GM13977 (cell line): ENCODE measurements at regions not wholly inside any gene's neighbourhood (a gene's known extent, or its start where the extent isn't known, plus 50 kb on each side); places are given as distances from the start of the nearest gene placed in this dataset.

Source experiments
- DNase-seq: peaks from one replicate; pipeline ENCODE4 v3.0.0; 2012; ENCODE audit warnings: low spot score
- in situ Hi-C: fragments of 300-500 bp; cut with MboI; formaldehyde crosslinking; loops from one replicate; pipeline ENCODE4 v1.12.0; 2022; ENCODE audit warnings: low sequenced_read_pairs, low pct_unique_long_range_greater_than_20kb, mixed read lengths, inconsistent platforms; ENCODE audit not compliant: unreplicated experiment
- TF ChIP-seq, protein P1 (sequence below): IDR thresholded peaks from 2 replicates; pipeline ENCODE4 v1.5.1; 2012; ENCODE audit warnings: mild to moderate bottlenecking, control low read depth; ENCODE audit not compliant: insufficient read depth; ENCODE audit errors: extremely low read depth, missing control alignments

DNA sequence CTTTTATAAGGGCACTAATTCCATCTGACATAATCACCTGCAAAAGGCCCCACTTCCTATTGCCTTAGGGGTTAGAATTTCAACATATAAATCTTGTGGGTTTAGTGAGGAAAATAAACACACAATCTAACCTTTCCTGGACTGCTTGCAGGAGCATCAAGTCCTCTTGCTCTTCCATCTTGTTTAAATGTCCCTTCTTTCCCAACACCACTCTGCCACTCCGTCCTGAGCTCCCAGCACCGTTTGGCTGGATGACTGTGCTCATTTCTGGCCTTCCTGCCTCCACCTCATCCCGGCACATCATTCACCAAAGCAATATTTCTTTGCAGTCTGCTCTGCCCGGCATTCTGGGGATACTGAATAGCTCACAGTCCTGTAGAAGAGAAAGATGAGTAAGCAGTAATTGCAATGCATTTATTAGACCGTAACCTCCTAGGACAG lies 247.8 kb downstream of the BCL2 start:
- in situ Hi-C loops: no loop called here

DNA sequence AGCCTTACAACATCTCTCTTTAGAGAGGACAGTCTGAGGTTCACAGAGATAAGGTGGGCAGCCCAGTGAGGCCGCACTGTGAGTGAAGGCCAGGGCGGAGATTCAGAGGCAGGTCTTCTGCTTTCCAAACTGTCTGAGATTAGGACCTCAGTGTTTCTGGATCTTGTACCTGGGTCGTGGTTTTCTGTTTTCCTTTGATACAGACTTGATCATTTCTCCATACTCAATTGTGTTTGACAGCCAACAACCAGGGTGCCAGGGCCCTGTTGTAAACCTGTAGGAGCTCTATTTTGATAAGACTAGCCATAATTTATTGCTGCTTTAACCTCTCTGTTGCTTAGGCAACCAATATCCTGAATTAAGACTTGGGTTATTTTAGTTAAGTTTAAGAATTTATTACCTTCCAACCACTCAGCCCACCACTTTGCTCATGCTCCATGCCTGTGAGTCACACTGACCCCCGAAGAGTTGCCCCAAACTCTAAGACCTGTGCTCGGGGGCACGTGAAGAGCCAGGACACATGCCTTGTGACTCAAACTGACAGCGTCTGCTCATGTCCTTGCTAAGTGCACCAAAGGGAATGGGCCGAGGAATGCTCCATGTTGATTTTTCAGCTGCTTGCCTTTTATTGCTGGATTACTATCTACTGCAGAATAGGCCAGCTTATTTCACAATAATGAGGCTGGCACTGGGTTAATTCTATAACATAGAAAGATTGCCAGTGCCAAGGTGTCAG lies 248.6 kb downstream of the BCL2 start:
- in situ Hi-C loops: no loop called here
- TF ChIP-seq, protein P1, sequence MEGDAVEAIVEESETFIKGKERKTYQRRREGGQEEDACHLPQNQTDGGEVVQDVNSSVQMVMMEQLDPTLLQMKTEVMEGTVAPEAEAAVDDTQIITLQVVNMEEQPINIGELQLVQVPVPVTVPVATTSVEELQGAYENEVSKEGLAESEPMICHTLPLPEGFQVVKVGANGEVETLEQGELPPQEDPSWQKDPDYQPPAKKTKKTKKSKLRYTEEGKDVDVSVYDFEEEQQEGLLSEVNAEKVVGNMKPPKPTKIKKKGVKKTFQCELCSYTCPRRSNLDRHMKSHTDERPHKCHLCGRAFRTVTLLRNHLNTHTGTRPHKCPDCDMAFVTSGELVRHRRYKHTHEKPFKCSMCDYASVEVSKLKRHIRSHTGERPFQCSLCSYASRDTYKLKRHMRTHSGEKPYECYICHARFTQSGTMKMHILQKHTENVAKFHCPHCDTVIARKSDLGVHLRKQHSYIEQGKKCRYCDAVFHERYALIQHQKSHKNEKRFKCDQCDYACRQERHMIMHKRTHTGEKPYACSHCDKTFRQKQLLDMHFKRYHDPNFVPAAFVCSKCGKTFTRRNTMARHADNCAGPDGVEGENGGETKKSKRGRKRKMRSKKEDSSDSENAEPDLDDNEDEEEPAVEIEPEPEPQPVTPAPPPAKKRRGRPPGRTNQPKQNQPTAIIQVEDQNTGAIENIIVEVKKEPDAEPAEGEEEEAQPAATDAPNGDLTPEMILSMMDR: no peak
- no peak for DNase-seq

More for the DNA sequence above, 247.8 kb downstream of the BCL2 start:
- TF ChIP-seq, protein P1: no peak
- no peak for DNase-seq

- in situ Hi-C loops: loop anchor here (10.0 kb wide), 1 partner anchor 55 kb away; no protein-coding TSS in a partner anchor
- no peak for DNase-seq
- TF ChIP-seq, protein P1: no peak
Observed at GRCh38 chr18:63069496-63069895, 250.1 kb downstream of the BCL2 start.

DNA sequence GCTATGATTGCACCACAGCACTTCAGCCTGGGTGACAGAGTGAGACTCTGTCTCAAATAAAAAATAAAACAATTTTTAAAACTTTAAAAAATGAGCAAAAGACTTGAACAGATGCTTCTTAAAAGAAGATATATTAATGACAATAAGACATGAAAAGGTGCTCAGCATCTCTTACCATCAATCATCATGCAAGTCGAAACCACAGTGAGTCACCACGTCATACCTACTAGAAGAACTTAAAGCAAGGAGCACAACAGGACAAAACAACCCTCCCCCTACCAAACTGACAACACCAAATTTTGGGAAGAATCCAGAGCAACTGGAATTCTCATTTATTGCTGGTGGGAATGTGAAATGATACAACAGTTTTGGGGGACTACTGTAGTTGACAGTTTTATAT lies 251.6 kb downstream of the BCL2 start:
- DNase-seq: no peak
- in situ Hi-C loops: loop anchor here (10.0 kb wide), 1 partner anchor 53 kb away; no protein-coding TSS in a partner anchor
- TF ChIP-seq, protein P1: no peak

GRCh38 chr18:63065172-63065571 lies 254.4 kb downstream of the BCL2 start:
- in situ Hi-C loops: loop anchor here (10.0 kb wide), 1 partner anchor 50 kb away; no protein-coding TSS in a partner anchor
- TF ChIP-seq, protein P1: no peak
- no peak for DNase-seq

DNA sequence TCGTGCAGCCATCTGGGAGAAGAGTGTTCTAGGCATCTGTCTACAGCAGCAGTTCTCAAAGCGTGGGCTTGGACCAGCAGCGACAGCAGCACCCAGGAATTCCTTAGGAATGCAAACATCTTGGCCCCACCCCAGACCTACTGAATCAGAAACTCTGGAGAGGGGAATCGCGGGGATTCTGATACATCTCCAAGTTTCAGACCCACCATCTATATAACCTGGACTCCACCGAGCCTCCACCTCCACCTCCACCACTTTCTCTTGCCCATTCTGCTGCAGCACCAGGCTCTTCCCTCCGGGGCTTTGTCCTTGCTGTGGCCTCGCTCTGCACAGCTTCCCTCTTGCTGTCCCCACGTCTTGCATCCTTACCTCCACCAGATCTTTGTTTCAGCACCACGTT lies 256.4 kb downstream of the BCL2 start:
- in situ Hi-C loops: loop anchor here (10.0 kb wide), 1 partner anchor 48 kb away; no protein-coding TSS in a partner anchor
- no peak for DNase-seq
- TF ChIP-seq, protein P1: no peak
